Body of pancreas (tissue), 4 donors: ENCODE measurements at regions not wholly inside any gene's neighbourhood (a gene's known extent, or its start where the extent isn't known, plus 50 kb on each side); places are given as distances from the start of the nearest gene placed in this dataset.
"Not testable (repeated sequence)": the region's sequence is repeated elsewhere in the genome, so short reads cannot be mapped to it uniquely, and the experiment has no call there.

Source experiments
- CTCF ChIP-seq, 7 experiments: fragments of 450-650 bp in 4 of 7; fragments of 200-600 bp in 3 of 7; sonication (generic) in 3 of 7; IDR thresholded peaks; one replicate each; pipeline ENCODE4 v1.5.1; 2016 to 2019; ENCODE audit warnings: antibody characterized with exemption in 7 of 7
- POLR2A ChIP-seq, 3 donors: fragments of 450-650 bp; IDR thresholded peaks; one replicate each; pipeline ENCODE4 v1.6.1; 2016; ENCODE audit warnings: antibody characterized with exemption in 3 of 3, mild to moderate bottlenecking in 2 of 3

DNA sequence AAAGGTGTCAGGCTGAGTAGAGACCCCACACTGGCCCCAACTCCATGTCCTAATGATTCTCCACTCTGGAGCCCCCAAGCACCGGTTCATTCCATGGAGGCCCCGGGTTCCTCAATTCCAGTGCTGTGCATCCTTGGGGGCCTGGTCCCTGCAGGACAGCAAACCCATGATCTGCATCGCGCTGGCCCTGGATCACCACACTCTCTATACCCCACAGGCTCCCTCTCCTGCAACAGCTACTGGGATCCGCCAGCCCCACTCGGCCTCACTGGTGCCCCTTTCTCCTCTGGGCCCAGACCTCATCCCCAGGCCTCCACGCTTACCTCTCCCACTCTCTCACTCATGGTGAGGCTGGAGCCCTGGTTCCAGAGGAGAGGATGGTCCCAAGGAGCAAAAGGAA, 68.6 kb upstream of the TUBA3E start:
- not testable (repeated sequence) for TF ChIP-seq CTCF, POLR2A (IDR thresholded peaks at IDR 0.05)
